Stimulated activated CD4-positive, alpha-beta T cell treated with anti-CD3 and anti-CD28 coated beads, Interleukin-12 subunit alpha, Interleukin-12 subunit beta, amount 100 ng/mL, for 24 hours (primary cell): ENCODE measurements at regions not wholly inside any gene's neighbourhood (a gene's known extent, or its start where the extent isn't known, plus 50 kb on each side); places are given as distances from the start of the nearest gene placed in this dataset.

ENCODE experiments used
- DNase-seq, 2 experiments: peaks; one replicate each; pipeline ENCODE4 v3.0.0-alpha.2; 2020; ENCODE audit warnings: low read depth in 2 of 2

GRCh38 chr1:200354243-200354642 lies 55.6 kb downstream of the ZNF281 start:
- DNase-seq = no peak

GRCh38 chr1:200353232-200353631 lies 56.6 kb downstream of the ZNF281 start:
- DNase-seq = no peak

- no peak for DNase-seq
These were observed 57.8 kb downstream of the ZNF281 start for GRCh38 chr1:200351826-200352549.

- no peak for DNase-seq
These were observed 58.4 kb downstream of the ZNF281 start for GRCh38 chr1:200351425-200351824.

- no peak for DNase-seq
These were observed 63.1 kb downstream of the ZNF281 start for GRCh38 chr1:200346700-200347099.

GRCh38 chr1:200345520-200345919 lies 64.3 kb downstream of the ZNF281 start:
- DNase-seq = no peak

- no peak for DNase-seq
These were observed 66.0 kb downstream of the ZNF281 start for GRCh38 chr1:200343874-200344273.

GRCh38 chr1:200342511-200343311 lies 67.1 kb downstream of the ZNF281 start:
- no peak for DNase-seq

GRCh38 chr1:200338451-200338850 lies 71.4 kb downstream of the ZNF281 start:
- no peak for DNase-seq

GRCh38 chr1:200337831-200338230 lies 72.0 kb downstream of the ZNF281 start:
- DNase-seq = no peak

- DNase-seq = no peak
These were observed 72.4 kb downstream of the ZNF281 start for GRCh38 chr1:200337410-200337809.

GRCh38 chr1:200336901-200337391 lies 72.9 kb downstream of the ZNF281 start:
- DNase-seq = no peak

- no peak for DNase-seq
These were observed 73.6 kb downstream of the ZNF281 start for GRCh38 chr1:200336101-200336845.

- DNase-seq = no peak
These were observed 75.1 kb downstream of the ZNF281 start for GRCh38 chr1:200334661-200335256.

- DNase-seq = no peak
These were observed 76.5 kb downstream of the ZNF281 start for GRCh38 chr1:200333329-200333728.

GRCh38 chr1:200332716-200333115 lies 77.1 kb downstream of the ZNF281 start:
- no peak for DNase-seq

- no peak for DNase-seq
These were observed 79.0 kb downstream of the ZNF281 start for GRCh38 chr1:200330741-200331428.

- no peak for DNase-seq
These were observed 80.5 kb downstream of the ZNF281 start for GRCh38 chr1:200329208-200329882.

GRCh38 chr1:200328379-200328778 lies 81.5 kb downstream of the ZNF281 start:
- DNase-seq = no peak

- no peak for DNase-seq
These were observed 85.9 kb downstream of the ZNF281 start for GRCh38 chr1:200323856-200324400.
